ENCODE measurements at regions not wholly inside any gene's neighbourhood (a gene's known extent, or its start where the extent isn't known, plus 50 kb on each side); places are given as distances from the start of the nearest gene placed in this dataset.

DNA sequence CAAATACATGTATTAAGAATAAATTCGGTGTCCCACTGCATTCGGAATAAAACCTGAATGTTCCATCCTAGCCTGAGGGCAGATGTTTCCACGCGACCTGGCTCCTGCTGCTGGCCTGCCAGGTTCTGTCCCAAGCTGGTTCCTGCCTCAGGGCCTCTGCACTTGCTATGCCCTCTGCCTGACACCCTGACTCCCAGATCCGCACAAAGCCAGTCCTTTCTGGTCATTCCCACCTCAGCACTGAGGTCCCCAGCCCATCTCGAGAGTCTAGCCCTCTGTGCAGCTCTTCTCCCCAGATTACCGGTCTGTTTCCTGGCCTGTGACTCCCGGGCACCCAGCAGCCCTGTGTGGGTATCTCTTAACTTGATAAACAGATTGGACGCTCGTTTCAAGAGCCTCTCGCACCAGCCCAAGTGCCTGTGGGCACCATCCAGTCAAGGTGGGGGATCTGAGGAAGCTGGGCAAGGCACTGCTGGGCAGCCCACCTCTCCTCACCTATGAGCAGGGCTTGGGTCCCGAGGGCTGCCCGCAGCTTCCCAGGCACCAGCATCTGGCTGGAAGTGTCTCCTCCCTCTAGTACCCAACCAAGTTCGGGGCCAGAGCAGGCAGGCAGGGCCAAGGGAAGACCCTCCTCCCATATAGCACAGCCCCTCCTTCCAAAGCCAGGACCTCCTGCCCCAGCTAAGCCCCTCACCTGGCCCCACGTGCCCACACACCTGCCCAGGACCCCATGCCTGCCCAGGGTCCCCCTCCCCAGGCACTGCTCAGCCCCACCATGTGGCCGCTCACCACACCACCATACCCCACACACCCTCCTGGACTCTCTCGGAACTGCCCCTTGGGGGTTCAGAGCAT, 132.2 kb downstream of the NCOR2 start:
- TF ChIP-seq POLR2AphosphoS5 (IDR thresholded peaks at IDR 0.05; ENCODE audit: low read depth) (no peak), SPI1 (IDR thresholded peaks at IDR 0.05; ENCODE audit: borderline replicate concordance, low read depth) (no peak), GABPA (IDR thresholded peaks at IDR 0.05; ENCODE audit: low read depth) (no peak)
- TF ChIP-seq, protein P1, sequence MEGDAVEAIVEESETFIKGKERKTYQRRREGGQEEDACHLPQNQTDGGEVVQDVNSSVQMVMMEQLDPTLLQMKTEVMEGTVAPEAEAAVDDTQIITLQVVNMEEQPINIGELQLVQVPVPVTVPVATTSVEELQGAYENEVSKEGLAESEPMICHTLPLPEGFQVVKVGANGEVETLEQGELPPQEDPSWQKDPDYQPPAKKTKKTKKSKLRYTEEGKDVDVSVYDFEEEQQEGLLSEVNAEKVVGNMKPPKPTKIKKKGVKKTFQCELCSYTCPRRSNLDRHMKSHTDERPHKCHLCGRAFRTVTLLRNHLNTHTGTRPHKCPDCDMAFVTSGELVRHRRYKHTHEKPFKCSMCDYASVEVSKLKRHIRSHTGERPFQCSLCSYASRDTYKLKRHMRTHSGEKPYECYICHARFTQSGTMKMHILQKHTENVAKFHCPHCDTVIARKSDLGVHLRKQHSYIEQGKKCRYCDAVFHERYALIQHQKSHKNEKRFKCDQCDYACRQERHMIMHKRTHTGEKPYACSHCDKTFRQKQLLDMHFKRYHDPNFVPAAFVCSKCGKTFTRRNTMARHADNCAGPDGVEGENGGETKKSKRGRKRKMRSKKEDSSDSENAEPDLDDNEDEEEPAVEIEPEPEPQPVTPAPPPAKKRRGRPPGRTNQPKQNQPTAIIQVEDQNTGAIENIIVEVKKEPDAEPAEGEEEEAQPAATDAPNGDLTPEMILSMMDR (IDR thresholded peaks at IDR 0.05; ENCODE audit: insufficient read depth, low read length) = no peak
- TF ChIP-seq, protein P2, sequence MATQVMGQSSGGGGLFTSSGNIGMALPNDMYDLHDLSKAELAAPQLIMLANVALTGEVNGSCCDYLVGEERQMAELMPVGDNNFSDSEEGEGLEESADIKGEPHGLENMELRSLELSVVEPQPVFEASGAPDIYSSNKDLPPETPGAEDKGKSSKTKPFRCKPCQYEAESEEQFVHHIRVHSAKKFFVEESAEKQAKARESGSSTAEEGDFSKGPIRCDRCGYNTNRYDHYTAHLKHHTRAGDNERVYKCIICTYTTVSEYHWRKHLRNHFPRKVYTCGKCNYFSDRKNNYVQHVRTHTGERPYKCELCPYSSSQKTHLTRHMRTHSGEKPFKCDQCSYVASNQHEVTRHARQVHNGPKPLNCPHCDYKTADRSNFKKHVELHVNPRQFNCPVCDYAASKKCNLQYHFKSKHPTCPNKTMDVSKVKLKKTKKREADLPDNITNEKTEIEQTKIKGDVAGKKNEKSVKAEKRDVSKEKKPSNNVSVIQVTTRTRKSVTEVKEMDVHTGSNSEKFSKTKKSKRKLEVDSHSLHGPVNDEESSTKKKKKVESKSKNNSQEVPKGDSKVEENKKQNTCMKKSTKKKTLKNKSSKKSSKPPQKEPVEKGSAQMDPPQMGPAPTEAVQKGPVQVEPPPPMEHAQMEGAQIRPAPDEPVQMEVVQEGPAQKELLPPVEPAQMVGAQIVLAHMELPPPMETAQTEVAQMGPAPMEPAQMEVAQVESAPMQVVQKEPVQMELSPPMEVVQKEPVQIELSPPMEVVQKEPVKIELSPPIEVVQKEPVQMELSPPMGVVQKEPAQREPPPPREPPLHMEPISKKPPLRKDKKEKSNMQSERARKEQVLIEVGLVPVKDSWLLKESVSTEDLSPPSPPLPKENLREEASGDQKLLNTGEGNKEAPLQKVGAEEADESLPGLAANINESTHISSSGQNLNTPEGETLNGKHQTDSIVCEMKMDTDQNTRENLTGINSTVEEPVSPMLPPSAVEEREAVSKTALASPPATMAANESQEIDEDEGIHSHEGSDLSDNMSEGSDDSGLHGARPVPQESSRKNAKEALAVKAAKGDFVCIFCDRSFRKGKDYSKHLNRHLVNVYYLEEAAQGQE (IDR thresholded peaks at IDR 0.05; ENCODE audit: insufficient replicate concordance, low read depth) = no peak

All from HL-60 (cell line).